ENCODE measurements at regions not wholly inside any gene's neighbourhood (a gene's known extent, or its start where the extent isn't known, plus 50 kb on each side); places are given as distances from the start of the nearest gene placed in this dataset.
A peak's percentile ranks its signal among the peaks of the same experiment; 100 is the strongest.
"Not testable (repeated sequence)": the region's sequence is repeated elsewhere in the genome, so short reads cannot be mapped to it uniquely, and the experiment has no call there.

- no peak for DNase-seq (ENCODE audit: low spot score)
These were observed 228.2 kb downstream of the STK31 start for GRCh38 chr7:23938215-23938614.

GRCh38 chr7:23938937-23939552, 229.0 kb downstream of the STK31 start:
- peak; percentile 81 for DNase-seq (ENCODE audit: low spot score)

GRCh38 chr7:23939747-23940146, 229.7 kb downstream of the STK31 start:
- DNase-seq (ENCODE audit: low spot score) = not testable (repeated sequence)

GRCh38 chr7:23941551-23941950, 231.5 kb downstream of the STK31 start:
- no peak for DNase-seq (ENCODE audit: low spot score)

- DNase-seq (ENCODE audit: low spot score) = no peak
These were observed 232.0 kb downstream of the STK31 start for GRCh38 chr7:23942032-23942431.

GRCh38 chr7:23944131-23944530, 234.1 kb downstream of the STK31 start:
- DNase-seq (ENCODE audit: low spot score) = no peak

DNA sequence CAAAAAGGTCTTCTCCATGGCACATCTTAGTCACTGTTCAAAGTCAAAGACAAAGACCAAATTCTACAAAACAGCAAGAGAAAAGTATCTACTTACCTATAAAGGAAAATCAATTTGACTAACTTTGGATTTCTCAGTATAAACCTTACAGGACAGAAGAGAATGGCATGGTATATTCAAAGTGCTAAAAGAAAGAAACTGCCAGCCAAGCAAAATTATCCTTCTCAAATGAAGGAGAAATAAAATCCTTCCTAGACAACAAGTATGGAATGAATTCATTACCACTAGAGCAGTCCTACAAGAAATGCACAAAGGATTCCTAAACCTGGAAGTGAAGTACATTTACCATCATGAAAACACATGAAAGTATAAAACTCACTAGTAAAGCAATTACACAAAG, 235.5 kb downstream of the STK31 start:
- no peak for DNase-seq (ENCODE audit: low spot score)

DNA sequence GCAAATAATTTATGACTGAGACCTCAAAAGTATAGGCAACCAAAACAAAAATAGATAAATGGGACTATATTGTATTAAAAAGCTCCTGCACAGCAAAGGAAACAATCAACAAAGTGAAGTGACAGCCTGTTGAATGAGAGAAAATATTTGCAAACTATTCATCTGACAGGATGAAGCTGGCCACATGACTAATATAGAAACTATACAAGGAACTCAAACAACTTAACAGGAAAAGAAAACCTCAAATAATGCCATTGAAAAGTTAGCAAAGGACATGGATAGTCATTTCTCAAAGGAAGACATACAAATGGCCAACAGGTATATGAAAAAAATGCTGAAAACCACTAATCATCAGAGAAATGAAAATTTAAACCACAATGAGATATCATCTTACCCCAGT, 245.1 kb downstream of the STK31 start:
- peak; percentile 77 for DNase-seq (ENCODE audit: low spot score)

GRCh38 chr7:23955600-23956149, 245.7 kb downstream of the STK31 start:
- DNase-seq (ENCODE audit: low spot score) = peak; percentile 44

DNA sequence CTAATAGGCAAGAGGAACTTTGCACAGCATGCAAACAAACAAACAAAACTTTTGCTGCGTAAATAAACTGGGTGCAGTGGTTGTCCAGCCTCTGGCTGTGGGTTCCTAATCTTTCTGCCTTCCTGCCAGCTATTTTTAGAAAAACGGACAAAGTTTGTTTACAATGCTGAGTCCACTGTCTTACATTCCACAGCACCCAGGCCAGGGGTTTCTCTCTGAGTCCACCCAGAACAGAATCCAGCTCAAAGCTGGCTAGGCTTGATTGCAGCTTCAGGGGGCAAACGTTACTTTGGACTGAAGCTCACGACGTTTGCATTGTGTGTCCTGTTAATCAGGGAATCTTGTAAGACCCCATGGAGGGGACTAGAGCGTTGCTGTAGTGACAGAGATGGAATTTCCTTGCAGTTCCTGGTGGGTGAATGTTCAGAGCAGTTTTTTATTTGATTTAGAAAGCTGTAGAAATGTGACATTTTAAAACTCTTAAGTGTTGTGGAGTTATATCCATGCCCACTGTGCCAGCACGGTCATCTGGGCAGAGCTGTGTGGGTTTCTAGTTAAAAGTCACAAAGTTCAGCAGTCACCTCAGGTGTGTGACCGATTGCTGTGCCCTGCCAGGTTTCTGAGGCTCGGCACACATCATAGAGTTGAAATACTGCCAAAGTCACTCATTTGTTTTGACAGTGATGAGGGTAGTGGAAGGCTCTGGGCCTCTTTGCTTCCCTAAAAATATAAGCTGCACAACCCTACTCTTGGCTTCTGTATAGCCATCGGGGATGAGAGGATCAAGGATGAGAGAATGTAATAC, 247.0 kb downstream of the STK31 start:
- peak; percentile 67 for DNase-seq (ENCODE audit: low spot score)

- DNase-seq (ENCODE audit: low spot score) = no peak
These were observed 249.8 kb downstream of the STK31 start for GRCh38 chr7:23959821-23960220.

GRCh38 chr7:23960361-23960760, 250.3 kb downstream of the STK31 start:
- DNase-seq (ENCODE audit: low spot score) = no peak

DNA sequence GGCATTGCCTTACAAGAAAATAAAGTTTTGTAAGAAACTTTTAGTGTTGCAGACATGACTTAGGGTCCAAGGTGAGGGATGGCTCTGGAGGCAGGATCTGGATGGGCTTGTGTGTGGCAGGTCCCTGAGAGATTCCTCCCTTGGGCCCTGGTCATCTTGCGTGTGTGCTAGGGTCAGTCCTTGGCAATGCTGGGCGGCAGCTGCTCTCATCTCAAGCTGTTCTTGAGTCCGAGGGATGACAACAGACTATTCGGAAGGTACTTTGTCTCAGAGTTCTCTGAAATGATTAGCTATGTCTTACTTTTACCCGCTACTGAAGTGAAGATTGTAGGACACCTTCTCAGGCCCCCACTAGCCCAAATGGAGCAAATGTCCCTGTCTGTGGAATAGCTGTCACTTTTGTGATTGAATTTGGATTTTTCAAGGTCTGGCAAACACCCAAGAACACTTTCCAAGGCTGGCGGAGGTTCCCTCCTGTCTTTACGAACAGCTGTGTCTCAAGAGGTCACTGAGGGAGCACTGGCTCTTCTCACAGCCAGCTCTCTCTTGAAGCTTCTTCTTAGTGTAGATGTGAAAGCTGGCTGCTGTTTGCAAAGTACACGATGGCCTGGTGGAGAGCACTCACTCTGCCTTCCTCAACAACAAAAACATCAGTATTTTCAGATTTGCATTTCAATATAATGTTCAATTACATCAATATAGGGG, 253.6 kb downstream of the STK31 start:
- DNase-seq (ENCODE audit: low spot score) = no peak

DNA sequence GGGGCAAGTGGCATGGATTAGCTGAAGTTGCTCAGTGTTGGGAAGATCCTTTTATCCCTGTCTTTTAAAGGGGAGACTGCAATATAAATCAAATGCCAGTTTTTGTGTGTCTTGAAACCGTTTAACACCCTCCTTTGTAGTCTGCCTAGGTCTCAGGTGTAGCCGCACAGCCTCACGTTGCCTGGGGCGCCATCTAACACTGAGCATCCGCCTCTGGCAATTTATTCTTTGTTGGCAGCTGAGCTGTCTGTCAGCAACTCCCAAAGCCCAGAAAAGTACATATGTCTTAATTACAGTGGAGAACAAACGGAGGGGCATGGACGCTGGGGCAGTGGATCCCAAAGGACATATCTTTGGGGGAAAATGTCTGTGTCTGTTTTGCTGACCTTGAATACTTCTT, 254.7 kb downstream of the STK31 start:
- DNase-seq (ENCODE audit: low spot score) = no peak

DNA sequence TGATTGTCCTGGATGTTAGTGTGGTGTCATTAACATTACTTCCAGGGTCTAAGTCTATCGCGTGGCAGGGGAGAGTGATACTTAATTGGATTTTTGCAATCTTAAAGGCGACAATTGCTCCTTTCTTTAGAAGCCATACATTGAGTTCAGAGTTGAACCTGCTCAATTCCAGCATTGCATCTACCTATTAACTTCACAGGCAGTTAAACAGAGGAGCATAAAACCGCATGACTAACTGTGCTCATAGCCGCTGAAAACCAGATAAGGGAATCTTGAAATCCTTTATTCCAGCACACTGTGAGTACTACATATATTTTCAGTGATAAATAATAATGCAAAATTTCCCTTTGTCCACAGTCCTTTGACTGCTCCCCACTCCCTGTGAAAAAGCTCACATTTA, 255.3 kb downstream of the STK31 start:
- no peak for DNase-seq (ENCODE audit: low spot score)

DNA sequence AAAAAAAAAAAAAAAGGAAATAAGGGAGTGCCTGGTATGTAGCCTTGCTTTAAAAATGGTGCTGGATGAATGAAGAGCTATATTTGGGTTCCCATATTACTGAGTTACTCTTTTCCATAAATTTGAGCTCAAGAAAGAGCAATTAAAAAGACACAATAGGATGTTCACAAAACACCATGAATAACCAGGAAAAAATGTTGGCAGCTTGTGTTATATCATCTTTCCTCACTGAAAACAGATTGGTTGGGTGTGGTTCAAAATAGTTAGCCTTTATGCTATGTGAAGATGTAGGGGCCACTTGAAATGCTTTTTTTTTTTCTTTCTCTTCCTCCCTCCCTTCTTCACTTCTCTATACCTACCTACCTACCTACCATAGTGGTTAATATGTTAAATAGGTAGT, 256.9 kb downstream of the STK31 start:
- peak; percentile 90 for DNase-seq (ENCODE audit: low spot score)

DNA sequence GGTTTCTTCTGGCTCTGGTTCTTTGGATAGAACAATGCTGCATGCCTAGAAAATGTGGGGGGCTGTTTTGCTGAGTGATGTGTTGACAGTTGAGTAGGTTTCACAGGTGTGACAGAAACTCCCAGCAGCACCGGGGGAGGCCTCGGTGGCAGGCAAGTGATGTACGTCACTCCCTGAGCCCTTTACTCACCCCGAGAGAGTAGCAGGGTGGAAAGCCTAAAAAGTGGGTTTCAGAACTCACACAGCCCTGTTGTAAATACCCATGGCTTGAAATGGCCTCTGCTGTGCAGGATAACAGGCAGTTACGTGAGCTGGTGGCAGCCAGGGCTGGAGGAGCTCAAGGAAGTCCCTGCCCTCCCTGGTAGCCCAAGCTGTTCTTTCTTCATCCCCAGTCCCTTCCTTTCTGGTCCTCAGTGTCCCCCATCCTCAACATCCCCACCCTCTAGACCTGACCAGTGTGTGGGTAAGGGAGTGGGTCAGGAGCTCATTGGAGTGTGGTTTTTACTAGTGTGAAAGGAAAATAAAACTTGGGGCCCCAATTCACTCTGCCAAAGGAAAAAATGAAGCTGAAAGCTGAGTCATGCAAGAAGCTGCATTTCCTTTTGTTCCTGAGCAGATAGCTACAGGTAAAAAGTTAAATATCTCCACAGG, 258.1 kb downstream of the STK31 start:
- DNase-seq (ENCODE audit: low spot score) = peak; percentile 44

DNA sequence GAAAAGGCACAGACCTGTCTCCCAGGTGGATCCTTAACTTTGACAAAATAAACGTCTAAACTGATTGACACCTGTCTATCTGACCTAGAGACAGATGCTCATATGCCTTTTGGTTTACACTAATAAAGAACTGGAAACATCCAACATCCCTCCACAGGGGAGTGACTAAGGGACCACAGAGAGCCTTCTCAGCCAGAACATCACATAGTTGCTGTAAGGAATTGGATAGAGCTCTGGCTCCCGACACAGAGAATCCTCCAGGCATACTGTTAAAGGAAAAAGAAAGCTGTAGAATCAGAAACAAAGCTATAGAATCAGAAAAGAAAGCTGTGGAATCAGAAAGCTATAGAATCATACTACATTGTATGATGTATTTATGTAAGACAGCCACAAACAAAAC, 258.8 kb downstream of the STK31 start:
- DNase-seq (ENCODE audit: low spot score) = no peak

GRCh38 chr7:23969443-23969842, 259.4 kb downstream of the STK31 start:
- DNase-seq (ENCODE audit: low spot score) = no peak

- no peak for DNase-seq (ENCODE audit: low spot score)
These were observed 260.2 kb downstream of the STK31 start for GRCh38 chr7:23970193-23970592.

DNA sequence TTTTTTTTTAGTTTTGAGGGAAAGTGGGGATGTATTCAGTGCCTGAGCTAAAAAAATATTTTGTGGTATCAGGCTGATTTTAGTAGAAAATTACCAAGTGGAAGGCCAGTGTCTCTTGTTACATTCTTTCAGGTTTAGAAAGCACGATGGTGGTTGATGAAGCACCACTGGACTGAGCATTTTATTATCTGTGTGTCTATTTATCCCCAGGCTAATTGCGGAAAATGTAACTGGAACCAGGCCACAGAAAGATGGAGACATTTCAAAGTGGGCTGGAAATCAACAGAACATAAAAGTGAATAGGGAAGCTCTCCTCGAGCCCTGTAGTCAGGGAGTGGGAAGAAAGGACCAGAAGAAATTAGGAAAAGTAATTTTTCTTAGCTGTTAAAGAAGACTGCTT, 261.0 kb downstream of the STK31 start:
- peak; percentile 44 for DNase-seq (ENCODE audit: low spot score)

GRCh38 chr7:23972057-23972456, 262.0 kb downstream of the STK31 start:
- DNase-seq (ENCODE audit: low spot score) = no peak

Measured in A172 (cell line).